ENCODE measurements at regions not wholly inside any gene's neighbourhood (a gene's known extent, or its start where the extent isn't known, plus 50 kb on each side); places are given as distances from the start of the nearest gene placed in this dataset.

DNA sequence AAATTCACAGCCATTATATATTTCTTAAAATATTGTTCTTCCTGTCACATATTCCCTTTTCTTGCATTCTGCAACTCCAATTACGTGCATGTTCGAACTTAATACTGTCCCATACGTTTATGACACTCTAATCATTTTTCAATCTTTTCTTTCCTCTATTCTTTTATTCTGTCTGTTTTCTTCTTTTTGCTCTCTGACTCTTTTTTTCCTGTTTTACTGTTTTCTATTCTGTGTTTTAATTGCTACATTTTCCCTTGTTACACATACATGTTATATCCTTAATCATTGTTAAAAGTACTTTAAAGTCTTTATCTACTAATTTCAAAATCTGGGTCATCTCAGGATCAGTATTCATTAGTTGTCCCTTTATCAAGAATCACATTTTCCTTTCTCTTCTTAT, 1149.1 kb upstream of the PCDH20 start:
- H2BK12ac ChIP-seq (ENCODE audit: insufficient read length, low read depth, low read length) = no peak overlapping the region
- H2BK15ac ChIP-seq (ENCODE audit: low read depth, low read length) = no peak overlapping the region
- H3K23me2 ChIP-seq (ENCODE audit: insufficient read length, low read depth, low read length, poor library complexity, severe bottlenecking) = no peaks in the 10 kb centered on the region
- TF ChIP-seq, protein P1, sequence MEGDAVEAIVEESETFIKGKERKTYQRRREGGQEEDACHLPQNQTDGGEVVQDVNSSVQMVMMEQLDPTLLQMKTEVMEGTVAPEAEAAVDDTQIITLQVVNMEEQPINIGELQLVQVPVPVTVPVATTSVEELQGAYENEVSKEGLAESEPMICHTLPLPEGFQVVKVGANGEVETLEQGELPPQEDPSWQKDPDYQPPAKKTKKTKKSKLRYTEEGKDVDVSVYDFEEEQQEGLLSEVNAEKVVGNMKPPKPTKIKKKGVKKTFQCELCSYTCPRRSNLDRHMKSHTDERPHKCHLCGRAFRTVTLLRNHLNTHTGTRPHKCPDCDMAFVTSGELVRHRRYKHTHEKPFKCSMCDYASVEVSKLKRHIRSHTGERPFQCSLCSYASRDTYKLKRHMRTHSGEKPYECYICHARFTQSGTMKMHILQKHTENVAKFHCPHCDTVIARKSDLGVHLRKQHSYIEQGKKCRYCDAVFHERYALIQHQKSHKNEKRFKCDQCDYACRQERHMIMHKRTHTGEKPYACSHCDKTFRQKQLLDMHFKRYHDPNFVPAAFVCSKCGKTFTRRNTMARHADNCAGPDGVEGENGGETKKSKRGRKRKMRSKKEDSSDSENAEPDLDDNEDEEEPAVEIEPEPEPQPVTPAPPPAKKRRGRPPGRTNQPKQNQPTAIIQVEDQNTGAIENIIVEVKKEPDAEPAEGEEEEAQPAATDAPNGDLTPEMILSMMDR (conservative IDR thresholded peaks at IDR 0.05) = no peak
- H3K79me2 ChIP-seq (ENCODE audit: insufficient read depth, low read length) = no peaks in the 10 kb centered on the region
- no peaks in the 10 kb centered on the region for H3K36me3 Mint-ChIP-seq (ENCODE audit: insufficient read depth in 1 of 3, low read depth in 3 of 3)
- H3K4me1 ChIP-seq (ENCODE audit: insufficient read depth, low read length) = no peaks in the 10 kb centered on the region
- no peak overlapping the region for H3K9ac ChIP-seq (ENCODE audit: extremely low read depth, insufficient read length, low read length)
- no peak overlapping the region for H3T11ph ChIP-seq (ENCODE audit: low read length)
- no peak overlapping the region for H3K27ac ChIP-seq (ENCODE audit: insufficient read length, low read depth, low read length)
- WGBS (ENCODE audit: extremely low coverage, insufficient read length, low lambda C conversion rate) = 100% methylated on average over 1 of the region's 3 CpGs
- no peaks in the 10 kb centered on the region for H3K27me3 ChIP-seq (ENCODE audit: insufficient read depth, low read length)
- H3K4me3 Mint-ChIP-seq = no peak overlapping the region
- H3K4me1 Mint-ChIP-seq = peaks cover 4 to 6% of the 10 kb centered on the region in 2 experiments; a peak in 2 of 4 replicates
- H4K8ac ChIP-seq (replicated peaks; ENCODE audit: insufficient read length, low read depth, low read length) = no peak overlapping the region
- no peak overlapping the region for H3K56ac ChIP-seq (ENCODE audit: insufficient read length, low read depth, low read length)
- H4K20me1 ChIP-seq (ENCODE audit: control insufficient read depth, insufficient read depth, insufficient read length) = no peaks in the 10 kb centered on the region
- H3K4ac ChIP-seq (ENCODE audit: low read depth, low read length) = no peak overlapping the region
- H2BK20ac ChIP-seq (ENCODE audit: low read depth, low read length, poor library complexity, severe bottlenecking) = no peak overlapping the region
- no peak overlapping the region for H2BK120ac ChIP-seq (ENCODE audit: low read depth, low read length, poor library complexity, severe bottlenecking)
- H4K91ac ChIP-seq (ENCODE audit: insufficient read length, low read depth, low read length) = no peak overlapping the region
- no peaks in the 10 kb centered on the region for H3K27me3 Mint-ChIP-seq (ENCODE audit: low read depth)
- H3K4me2 ChIP-seq (ENCODE audit: insufficient read depth, insufficient read length, low read length) = no peak overlapping the region
- no peak overlapping the region for H4K5ac ChIP-seq (ENCODE audit: insufficient read length, low read depth, low read length)
- no peak overlapping the region for H3K18ac ChIP-seq (ENCODE audit: insufficient read length, low read depth, low read length)
- no peak overlapping the region for H2AK5ac ChIP-seq (ENCODE audit: insufficient read length, low read length)
- H2AFZ ChIP-seq (ENCODE audit: low read length) = no peak overlapping the region
- no peaks in the 10 kb centered on the region for H3K9me3 ChIP-seq (ENCODE audit: control insufficient read depth, low read depth, low read length)
- DNase-seq = no peak
- H2BK5ac ChIP-seq (ENCODE audit: insufficient read length, low read length) = no peak overlapping the region
- H3K27ac Mint-ChIP-seq = peak overlapping the region in 2 of 3 experiments; percentile 10 to 37; a peak in 1 of 7 replicates
- H3K9me3 Mint-ChIP-seq = no peaks in the 10 kb centered on the region
- H3K14ac ChIP-seq (ENCODE audit: insufficient read depth, low read length) = no peak overlapping the region
- no peak overlapping the region for H3K23ac ChIP-seq (ENCODE audit: insufficient read length, low read depth, low read length)
- H3K79me1 ChIP-seq (ENCODE audit: insufficient read depth, low read depth, low read length, poor library complexity, severe bottlenecking) = no peaks in the 10 kb centered on the region
